HAP-1 (cell line): ENCODE measurements at regions not wholly inside any gene's neighbourhood (a gene's known extent, or its start where the extent isn't known, plus 50 kb on each side); places are given as distances from the start of the nearest gene placed in this dataset.

Experiments
- DNase-seq, 2 experiments: peaks; one replicate each; pipeline ENCODE4 v3.0.0-alpha.2; 2016 to 2020; ENCODE audit warnings: low spot score in 2 of 2
- H3K27me3 ChIP-seq: fragments of 250-450 bp; sonication (Bioruptor Pico); 2 replicates; pipeline ENCODE4 v1.5.1; 2020; ENCODE audit warnings: low read depth, mild to moderate bottlenecking, moderate library complexity
- H3K36me3 ChIP-seq: fragments of 250-450 bp; sonication (Bioruptor Pico); replicated peaks from 2 replicates; pipeline ENCODE4 v1.5.1; 2020; ENCODE audit warnings: mild to moderate bottlenecking
- H3K4me1 ChIP-seq: fragments of 250-450 bp; sonication (Bioruptor Pico); 2 replicates; pipeline ENCODE4 v1.5.1; 2020; ENCODE audit warnings: mild to moderate bottlenecking
- H3K4me3 ChIP-seq: fragments of 250-450 bp; sonication (Bioruptor Pico); 2 replicates; pipeline ENCODE4 v1.5.1; 2020; ENCODE audit warnings: mild to moderate bottlenecking, moderate library complexity
- H3K9me3 ChIP-seq: fragments of 250-450 bp; sonication (Bioruptor Pico); 2 replicates; pipeline ENCODE4 v1.5.1; 2020; ENCODE audit warnings: mild to moderate bottlenecking, moderate library complexity
- in situ Hi-C: fragments of 300-500 bp; cut with MboI; formaldehyde crosslinking; loops from 3 replicates; pipeline ENCODE4 v1.14.3; 2020; ENCODE audit warnings: low sequenced_read_pairs, inconsistent platforms, mixed read lengths

DNA sequence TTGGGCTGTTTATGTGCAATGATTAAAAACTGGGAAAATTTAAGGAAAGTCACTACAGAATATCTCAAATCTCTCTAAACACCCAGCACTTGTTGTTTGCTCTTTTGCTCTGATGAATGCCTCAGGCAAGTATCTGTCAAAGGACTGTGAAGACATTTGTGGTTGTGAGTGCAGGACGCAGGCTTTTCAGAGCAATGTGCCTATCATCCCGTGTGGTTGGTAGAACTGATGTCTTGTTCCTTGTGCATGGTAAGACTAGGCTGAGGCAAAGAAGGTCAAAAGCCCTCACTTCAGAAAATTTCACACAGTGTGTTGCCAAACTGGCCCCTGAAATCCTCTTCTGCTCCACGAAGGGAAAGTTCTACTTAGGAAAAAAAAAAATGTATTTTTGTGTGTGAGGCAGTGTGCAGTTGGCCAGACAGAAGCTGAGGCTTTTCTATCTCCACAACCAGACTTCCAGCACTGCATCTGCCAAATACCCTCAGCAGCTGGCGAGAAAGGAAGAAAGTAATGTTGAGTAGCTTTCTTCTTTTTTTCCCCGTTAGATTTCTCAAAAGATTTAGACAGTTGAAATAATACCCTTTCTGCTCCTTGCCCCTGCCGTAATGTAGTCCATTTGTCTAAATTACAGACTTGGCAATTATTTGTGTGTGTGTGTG, 1103.1 kb downstream of the VRK1 start:
- Histone ChIP-seq H3K4me3 (no peak overlapping the region), H3K27me3 (no peaks in the 10 kb centered on the region), H3K9me3 (no peaks in the 10 kb centered on the region), H3K36me3 (no peaks in the 10 kb centered on the region), H3K4me1 (no peaks in the 10 kb centered on the region)
- no peak for DNase-seq
- in situ Hi-C loops, result no loop called here

- no peaks in the 10 kb centered on the region for H3K4me1 ChIP-seq
- DNase-seq, result no peak
- in situ Hi-C loops, result no loop called here
- no peak overlapping the region for H3K4me3 ChIP-seq
- H3K9me3 ChIP-seq, result no peaks in the 10 kb centered on the region
- H3K27me3 ChIP-seq, result no peaks in the 10 kb centered on the region
- H3K36me3 ChIP-seq, result no peaks in the 10 kb centered on the region
Measured at GRCh38 chr14:97902630-97903029, 1105.4 kb downstream of the VRK1 start.

DNA sequence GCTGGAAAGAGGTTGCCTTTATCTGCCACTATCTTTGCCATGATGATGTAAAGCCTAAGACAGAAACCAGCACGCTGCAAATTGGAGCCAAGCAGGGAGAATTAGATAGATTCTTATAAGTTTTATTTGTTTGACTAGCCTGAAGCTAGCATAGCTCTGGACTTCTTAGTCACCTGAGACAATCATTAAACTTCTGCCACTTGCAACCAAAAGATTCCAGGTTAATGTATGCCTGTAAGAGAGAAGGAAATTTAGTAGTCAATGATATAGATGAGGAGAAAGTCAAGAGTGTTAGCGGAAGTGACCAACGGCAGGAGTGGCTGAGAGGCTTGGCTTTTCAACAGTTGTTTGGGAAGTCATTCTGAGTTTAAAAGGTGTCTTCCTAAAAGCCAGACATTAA, 1106.6 kb downstream of the VRK1 start:
- Histone ChIP-seq H3K9me3 (no peaks in the 10 kb centered on the region), H3K36me3 (no peaks in the 10 kb centered on the region)

GRCh38 chr14:97912217-97912616, 1115.0 kb downstream of the VRK1 start:
- in situ Hi-C loops, result no loop called here
- H3K4me3 ChIP-seq, result no peak overlapping the region
- no peak for DNase-seq
- H3K4me1 ChIP-seq, result no peaks in the 10 kb centered on the region
- H3K9me3 ChIP-seq, result no peaks in the 10 kb centered on the region
- no peaks in the 10 kb centered on the region for H3K27me3 ChIP-seq
- H3K36me3 ChIP-seq, result no peaks in the 10 kb centered on the region

More for the DNA sequence above, 1106.6 kb downstream of the VRK1 start:
- no peak for DNase-seq
- no peaks in the 10 kb centered on the region for H3K27me3 ChIP-seq
- no peak overlapping the region for H3K4me3 ChIP-seq
- in situ Hi-C loops, result no loop called here
- no peaks in the 10 kb centered on the region for H3K4me1 ChIP-seq

DNA sequence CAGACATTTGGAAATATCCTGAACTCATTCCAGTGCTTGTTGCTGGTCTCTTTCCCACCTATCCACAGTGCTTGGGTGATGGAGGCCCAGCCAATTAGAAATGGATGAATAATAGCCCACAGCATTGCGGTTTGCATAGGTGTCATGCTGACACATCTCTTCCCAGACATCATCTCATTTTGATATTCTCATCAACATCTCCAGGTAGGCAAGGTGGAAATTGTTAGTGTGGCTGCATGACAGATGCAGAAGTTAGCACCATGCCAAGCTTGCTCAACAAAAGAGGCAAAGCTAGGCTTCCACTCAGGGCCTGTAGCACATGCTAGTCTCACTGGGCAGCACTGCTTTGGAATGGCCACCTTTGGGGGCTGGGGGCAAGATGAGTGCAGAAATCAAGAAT, 1118.9 kb downstream of the VRK1 start:
- H3K27me3 ChIP-seq, result no peaks in the 10 kb centered on the region
- no peak for DNase-seq
- no peaks in the 10 kb centered on the region for H3K36me3 ChIP-seq
- H3K4me1 ChIP-seq, result no peaks in the 10 kb centered on the region
- in situ Hi-C loops, result no loop called here
- H3K4me3 ChIP-seq, result no peak overlapping the region
- no peaks in the 10 kb centered on the region for H3K9me3 ChIP-seq

DNA sequence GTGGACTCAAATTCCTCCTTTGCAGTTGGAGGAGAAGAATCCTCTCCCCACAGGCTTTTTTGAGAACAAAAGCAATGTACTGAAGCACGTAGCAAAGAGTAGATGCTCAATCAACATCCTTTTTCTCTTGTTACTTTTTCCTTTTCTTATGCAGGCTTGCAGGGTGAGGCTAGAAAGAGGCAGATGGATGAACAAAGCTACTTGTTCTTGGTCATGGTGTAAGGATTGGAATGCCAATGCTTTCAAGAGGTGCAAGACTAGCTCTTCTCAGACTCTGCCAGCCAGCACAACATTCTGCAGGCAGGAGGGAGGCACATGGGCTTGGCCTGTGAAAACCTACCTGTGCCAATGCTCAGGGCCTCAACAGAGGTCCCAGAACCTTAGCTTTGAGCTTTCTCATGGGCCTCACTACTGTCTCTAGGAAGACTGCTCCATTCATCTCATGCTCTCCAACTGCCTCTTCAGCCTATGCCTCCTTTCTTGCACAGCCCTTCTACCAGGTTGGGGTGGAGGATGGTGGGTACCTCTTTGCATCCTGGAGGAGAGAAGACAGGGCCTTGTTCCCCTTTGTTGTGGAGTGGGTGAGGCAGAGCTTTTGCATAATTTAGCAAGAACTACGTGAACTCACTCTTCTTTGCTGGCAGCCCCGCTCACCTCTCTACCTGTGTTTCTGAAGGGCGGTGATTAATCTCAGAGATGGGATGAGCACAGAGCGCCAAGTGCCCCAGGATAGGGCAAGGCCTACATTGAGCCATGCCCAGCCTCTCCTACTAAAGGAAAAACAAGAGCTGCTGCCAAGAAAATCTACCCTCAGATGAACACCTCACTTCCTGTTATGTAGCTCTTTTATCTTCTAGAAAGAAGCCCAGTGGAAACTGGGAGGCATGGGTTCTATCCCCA, 1119.7 kb downstream of the VRK1 start:
- Histone ChIP-seq H3K4me1 (no peaks in the 10 kb centered on the region), H3K36me3 (no peaks in the 10 kb centered on the region), H3K4me3 (no peak overlapping the region), H3K27me3 (no peaks in the 10 kb centered on the region), H3K9me3 (no peaks in the 10 kb centered on the region; the same call in 1 of the 2 replicates)
- in situ Hi-C loops, result no loop called here
- no peak for DNase-seq

DNA sequence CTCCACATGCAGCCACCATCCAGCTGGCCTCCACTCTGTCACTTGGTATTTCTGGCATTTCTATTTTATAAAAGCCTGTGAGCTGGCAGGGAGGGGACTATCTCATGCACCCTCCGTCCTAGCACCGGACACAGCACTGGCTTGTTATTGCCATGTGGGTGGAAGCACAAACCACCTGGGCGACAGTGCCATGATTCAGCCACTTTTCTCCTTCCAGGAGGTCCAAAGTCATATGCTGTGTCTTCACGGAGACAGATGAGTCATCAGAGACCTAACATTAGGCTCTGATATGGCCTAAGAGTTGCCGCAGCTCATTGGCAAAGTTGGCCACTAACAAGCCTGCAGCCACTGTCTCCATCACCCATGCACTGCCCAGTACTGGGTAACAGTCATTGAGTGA, 1123.0 kb downstream of the VRK1 start:
- no peaks in the 10 kb centered on the region for H3K4me1 ChIP-seq
- no peaks in the 10 kb centered on the region for H3K36me3 ChIP-seq
- no peaks in the 10 kb centered on the region for H3K27me3 ChIP-seq
- DNase-seq, result no peak
- no peak overlapping the region for H3K4me3 ChIP-seq
- H3K9me3 ChIP-seq, result no peaks in the 10 kb centered on the region; the same call in 1 of the 2 replicates
- in situ Hi-C loops, result no loop called here

- H3K4me1 ChIP-seq, result no peaks in the 10 kb centered on the region
- no peaks in the 10 kb centered on the region for H3K27me3 ChIP-seq
- no peaks in the 10 kb centered on the region for H3K36me3 ChIP-seq
- DNase-seq, result no peak
- no peak overlapping the region for H3K4me3 ChIP-seq
- in situ Hi-C loops, result no loop called here
- no peaks in the 10 kb centered on the region; the same call in 1 of the 2 replicates for H3K9me3 ChIP-seq
Measured at GRCh38 chr14:97921296-97921695, 1124.1 kb downstream of the VRK1 start.

DNA sequence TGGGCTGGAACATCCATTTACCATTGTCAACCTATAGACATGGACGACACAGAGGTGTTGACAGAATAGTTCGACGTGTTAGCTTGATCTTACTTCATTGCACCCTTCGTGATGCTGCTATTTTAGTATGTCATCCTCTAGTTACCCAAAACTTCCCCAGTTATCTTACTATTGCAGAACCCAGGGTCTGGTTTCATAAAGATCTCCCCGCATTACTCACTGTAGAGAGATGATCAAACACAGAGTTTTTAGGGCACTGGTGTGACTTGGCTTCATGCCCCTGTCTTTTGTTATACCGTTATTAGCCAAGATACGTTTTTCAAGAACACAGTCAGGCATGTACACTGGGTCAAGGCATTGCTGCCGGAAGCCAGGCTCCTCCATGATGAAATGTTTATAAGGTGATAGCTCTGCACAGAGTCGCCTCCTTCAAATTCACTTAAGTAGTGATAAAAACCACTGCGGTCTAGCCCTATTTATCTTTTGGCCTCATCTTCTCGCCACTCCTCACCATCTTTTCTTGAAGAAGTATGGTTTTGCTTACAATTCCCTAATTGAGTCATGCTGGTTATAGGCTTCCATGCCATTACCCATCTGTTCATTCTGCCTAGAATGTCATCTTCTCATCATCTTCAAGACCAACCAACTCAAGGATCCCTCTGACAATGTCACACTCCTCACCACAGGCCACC, 1127.9 kb downstream of the VRK1 start:
- no peaks in the 10 kb centered on the region; the same call in 1 of the 2 replicates for H3K9me3 ChIP-seq
- H3K36me3 ChIP-seq, result no peaks in the 10 kb centered on the region
- no peak overlapping the region for H3K4me3 ChIP-seq
- in situ Hi-C loops, result no loop called here
- no peak for DNase-seq
- no peaks in the 10 kb centered on the region for H3K4me1 ChIP-seq
- no peaks in the 10 kb centered on the region for H3K27me3 ChIP-seq

GRCh38 chr14:97930166-97930565, 1133.0 kb downstream of the VRK1 start:
- no peak for DNase-seq
- in situ Hi-C loops, result no loop called here
- Histone ChIP-seq H3K36me3 (no peaks in the 10 kb centered on the region), H3K4me1 (no peaks in the 10 kb centered on the region), H3K27me3 (no peaks in the 10 kb centered on the region), H3K4me3 (no peak overlapping the region), H3K9me3 (no peaks in the 10 kb centered on the region)

GRCh38 chr14:97931273-97931672, 1134.1 kb downstream of the VRK1 start:
- Histone ChIP-seq H3K9me3 (no peaks in the 10 kb centered on the region), H3K27me3 (no peaks in the 10 kb centered on the region), H3K36me3 (no peaks in the 10 kb centered on the region), H3K4me1 (no peaks in the 10 kb centered on the region), H3K4me3 (no peak overlapping the region)
- DNase-seq, result no peak
- in situ Hi-C loops, result no loop called here

DNA sequence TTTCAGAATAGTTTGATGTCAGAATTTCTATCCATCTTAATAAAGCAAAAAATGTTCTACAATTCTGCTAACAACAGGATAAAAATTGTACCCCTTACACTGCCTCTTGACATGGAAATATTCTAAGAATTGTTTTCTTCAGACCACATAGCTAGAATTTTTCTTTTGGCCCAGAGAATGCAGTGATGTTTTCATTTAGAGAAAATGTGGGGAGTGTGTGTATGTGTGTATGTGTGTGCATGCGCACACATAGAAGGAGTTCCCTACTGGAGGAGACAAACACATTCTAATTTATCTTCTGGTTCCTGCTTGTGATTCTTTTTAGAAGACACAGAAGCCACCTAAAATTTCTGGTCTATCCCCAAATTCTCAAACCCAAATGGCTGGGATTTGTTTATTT, 1145.7 kb downstream of the VRK1 start:
- Histone ChIP-seq H3K4me3 (no peak overlapping the region), H3K4me1 (no peaks in the 10 kb centered on the region), H3K36me3 (no peaks in the 10 kb centered on the region), H3K27me3 (no peaks in the 10 kb centered on the region), H3K9me3 (no peaks in the 10 kb centered on the region)
- in situ Hi-C loops, result no loop called here
- no peak for DNase-seq

GRCh38 chr14:97943619-97944018, 1146.4 kb downstream of the VRK1 start:
- H3K4me3 ChIP-seq, result no peak overlapping the region
- no peaks in the 10 kb centered on the region for H3K9me3 ChIP-seq
- H3K4me1 ChIP-seq, result no peaks in the 10 kb centered on the region
- in situ Hi-C loops, result no loop called here
- H3K36me3 ChIP-seq, result no peaks in the 10 kb centered on the region
- no peaks in the 10 kb centered on the region for H3K27me3 ChIP-seq
- DNase-seq, result no peak

DNA sequence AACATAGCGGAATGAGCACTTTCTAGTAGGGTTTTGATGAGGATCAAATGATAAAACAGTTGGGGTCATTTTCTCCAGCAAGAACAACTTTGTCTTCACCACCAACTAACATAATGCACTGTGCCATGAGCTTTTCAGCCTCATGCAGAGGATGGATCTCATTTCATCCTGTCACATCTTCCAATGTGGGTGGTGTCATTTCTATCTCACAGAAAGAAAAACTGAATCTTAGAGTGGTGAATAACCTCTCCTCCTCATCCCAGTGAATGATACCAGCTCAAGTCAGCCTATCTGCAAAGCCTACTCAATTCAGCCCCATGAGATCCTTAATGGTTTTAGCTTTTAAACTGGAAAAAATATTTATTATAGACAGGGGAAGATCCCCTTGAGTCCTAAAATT, 1147.2 kb downstream of the VRK1 start:
- no peak for DNase-seq
- H3K4me3 ChIP-seq, result no peak overlapping the region
- no peaks in the 10 kb centered on the region for H3K36me3 ChIP-seq
- H3K9me3 ChIP-seq, result no peaks in the 10 kb centered on the region
- in situ Hi-C loops, result no loop called here
- H3K4me1 ChIP-seq, result no peaks in the 10 kb centered on the region
- H3K27me3 ChIP-seq, result no peaks in the 10 kb centered on the region
